GM21576 (cell line): ENCODE measurements at regions not wholly inside any gene's neighbourhood (a gene's known extent, or its start where the extent isn't known, plus 50 kb on each side); places are given as distances from the start of the nearest gene placed in this dataset.

Source experiments
- ATAC-seq: cut with Tn5 transposase; IDR thresholded peaks from one replicate; pipeline ENCODE4 v1.9.1; 2021; ENCODE audit warnings: mild to moderate bottlenecking, moderate library complexity; ENCODE audit not compliant: unreplicated experiment

DNA sequence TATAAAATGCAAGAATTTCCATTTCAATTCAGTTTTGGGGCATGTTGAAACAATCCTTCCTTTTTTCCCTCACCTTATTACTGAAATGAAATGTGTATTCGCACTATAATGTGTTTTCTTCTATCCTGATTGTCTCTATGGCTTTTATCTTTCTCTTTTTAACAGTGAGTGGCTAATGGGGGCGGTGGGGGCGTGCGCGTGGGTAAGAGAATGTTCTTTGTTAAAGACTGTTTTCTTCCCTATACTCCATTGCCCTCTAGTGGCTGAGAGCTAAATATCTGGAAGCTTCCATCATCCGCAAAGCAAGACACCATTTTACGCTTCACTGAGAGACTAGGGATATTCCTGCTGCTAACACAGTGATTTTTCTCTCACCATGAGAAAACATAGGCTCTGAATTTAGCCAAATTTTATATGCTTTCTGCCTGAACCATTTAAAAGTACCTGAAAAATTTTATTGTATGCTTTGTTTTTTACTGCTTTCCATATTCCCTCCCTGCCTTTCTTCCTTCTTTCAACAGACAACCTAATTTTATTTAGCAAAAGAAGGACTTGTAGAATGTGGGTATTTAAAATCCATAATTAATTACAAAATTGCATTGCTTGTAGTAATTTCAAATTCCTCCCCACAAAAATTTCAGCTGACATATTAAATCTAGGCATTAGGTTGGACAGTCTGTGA, 194.0 kb downstream of the GASK1B start:
- no peak for ATAC-seq

DNA sequence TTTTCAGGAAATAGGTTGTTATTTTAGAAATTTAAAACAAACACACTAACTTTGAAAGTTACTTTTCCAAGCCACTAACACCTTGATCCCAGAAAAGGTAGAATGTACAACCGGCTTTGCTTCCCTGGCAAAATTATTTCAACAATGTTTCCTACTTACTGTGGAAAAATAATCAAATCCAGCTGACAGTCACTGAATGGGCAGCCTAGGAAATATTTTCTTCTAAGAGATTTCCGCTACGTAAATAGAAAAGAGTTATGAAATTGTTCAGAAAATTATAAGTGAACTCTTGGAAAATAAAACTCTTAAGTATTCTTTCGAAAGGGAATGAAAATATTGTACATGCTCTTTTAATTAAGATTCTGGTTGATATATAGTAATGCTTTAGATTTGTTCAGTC, 195.7 kb downstream of the GASK1B start:
- ATAC-seq: no peak

DNA sequence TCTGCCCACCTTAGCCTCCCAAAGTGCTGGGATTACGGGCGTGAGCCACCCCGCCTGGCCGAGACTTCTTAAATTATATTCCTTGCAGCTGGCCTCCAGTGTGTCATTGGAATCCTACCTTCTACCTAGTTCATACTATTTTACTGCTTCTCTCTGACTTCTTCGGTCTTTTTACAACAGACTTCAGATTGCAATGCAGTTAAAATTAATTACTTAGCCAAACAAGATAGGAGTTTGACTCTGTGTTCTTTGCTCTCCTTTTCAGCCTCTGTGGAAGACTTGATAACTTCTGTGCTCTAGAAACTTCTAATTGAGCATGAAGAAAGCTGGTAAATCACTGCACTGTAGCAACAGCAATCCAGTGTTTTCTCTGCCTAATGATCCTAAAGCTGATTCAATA, 199.5 kb downstream of the GASK1B start:
- ATAC-seq: no peak

DNA sequence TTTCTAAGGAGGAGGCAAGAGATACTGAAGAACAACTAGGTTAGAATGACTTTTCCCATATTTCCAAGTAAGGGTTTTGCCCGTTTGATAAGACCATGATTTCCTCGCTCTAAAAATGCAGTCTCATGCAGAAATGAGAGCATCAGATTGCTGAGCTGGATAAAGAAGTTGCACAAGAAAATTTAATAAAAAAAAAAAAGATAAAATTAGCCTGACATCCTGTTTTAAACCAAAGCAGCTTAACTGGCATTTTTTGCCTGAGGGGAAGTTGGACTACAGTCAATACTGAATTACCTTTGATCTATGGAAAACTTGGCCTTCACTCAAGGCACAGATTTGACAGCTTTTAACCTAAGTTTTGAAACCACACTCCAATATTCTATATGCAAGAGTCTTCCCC, 208.4 kb downstream of the GASK1B start:
- no peak for ATAC-seq

DNA sequence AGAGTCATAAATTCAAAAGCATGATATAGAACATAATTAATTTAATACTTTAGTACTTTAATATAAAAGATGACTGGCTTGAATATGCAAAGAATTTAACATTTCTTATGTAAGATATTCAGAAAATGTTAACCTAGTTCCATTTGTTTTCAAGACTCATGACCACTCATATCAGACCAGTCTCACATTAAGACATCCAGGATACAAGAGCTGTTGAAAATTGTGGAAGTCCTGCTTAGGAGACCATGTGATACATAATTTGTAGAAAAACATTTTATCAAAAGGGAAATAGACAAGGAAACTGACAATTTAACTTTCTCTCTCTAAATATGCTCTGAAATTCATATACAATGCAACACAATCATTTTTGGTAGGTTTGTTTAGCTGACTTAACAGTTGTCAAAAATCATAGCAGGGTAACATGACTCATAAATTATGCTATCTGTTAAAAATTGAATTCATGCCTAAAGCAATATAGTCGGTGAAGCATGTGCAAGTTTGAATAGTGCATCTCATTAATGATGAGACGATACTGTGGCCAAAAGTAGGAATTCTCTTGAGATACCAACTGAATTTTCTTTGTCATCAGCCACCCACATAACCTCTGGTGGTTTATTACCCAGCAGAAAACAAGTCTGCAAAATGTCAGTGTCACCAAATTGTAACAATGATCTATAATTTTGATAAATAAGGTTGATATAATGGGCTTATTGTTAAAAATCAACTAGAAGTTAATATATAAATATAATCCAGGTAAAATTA, 211.4 kb downstream of the GASK1B start:
- ATAC-seq: no peak

DNA sequence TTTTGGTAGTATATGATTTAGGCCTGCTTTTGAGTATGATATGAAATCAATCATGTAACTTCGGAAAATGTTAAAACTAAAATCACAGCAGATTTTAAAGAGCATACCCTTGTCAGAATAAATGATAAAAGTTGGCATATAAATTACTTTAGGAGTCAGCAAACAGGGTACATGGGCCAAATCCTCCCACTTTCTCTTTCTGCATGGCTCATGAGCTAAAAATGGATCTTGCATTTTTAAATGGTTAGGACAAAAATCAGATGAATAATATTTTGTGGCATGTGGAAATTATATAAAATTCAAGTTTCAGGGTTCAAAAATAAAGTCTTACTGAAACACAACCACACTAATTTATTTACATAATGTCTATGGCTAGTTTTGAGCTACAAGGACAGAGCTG, 214.9 kb downstream of the GASK1B start:
- ATAC-seq: no peak

DNA sequence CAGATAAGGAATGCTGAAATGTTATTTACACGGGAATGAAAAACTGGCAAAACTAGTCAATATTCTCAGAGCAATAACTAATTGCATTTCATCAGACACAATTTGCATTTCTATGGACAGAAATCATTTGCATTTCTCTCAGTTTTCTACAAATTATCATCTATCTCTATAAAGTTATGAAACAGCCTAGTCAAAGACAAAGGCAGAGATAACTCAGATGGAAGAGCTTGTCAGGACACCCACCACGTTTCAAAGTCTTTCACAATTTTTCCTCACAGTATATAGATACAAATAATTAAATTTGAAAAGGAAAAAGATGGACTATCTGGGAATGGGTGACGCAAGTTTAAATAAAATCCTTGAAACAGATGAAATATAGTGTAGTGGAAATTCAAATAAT, 230.8 kb downstream of the GASK1B start:
- ATAC-seq: no peak

DNA sequence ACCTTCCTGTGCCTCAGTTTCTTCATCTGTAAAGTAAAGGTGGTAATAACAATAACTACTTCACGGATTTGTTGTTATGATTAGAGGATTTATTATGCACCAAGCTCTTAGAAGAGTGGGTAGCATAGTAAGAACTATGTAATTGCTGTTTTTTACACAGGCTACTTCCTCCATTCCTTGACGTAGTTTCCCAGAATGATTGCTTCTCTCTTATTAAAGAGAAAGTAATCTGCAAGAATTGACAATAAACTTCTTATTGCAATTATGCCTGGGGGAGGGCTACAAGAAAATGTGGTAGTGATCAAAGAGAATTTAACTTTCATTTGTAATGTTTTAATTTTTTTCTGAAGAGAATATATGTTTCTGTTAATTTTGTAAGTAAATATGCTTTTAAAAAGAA, 238.7 kb downstream of the GASK1B start:
- ATAC-seq: no peak

DNA sequence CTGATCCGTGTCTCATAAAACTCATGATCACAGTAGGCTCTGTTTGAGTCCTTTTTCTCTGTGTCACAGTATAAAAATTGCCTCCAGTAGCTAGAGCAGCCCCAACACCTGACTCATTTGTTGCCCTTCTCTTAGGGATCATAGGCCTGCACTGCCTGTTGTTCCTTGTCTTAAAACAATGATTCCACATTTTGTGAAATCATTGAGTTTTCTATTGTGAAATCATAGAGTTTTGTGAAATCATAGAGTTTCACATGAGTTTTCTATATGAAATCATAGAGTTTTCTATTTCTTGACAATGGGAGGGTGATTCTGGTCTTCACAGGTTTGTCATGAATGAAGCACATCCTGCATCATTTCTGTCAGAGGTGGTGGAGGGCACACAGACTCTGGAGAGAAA, 239.9 kb downstream of the GASK1B start:
- ATAC-seq: no peak

DNA sequence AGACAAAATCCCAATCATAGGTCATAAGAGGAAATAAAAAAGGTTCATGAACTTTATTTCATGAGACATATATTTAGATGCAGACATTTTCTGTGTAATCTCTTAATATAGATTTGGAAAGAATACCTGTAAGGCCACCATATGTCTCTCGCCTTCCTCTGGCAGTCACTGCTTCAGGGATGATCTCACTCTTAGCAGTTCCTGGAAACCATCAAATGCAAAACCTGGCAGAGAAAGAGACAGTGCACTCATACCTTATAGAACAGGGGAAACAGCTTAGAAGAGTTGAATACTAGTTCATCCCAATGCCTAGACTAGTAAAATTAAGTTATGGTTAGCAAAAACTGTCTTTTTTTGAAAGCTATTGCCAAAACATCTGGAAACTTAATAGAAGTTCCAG, 243.3 kb downstream of the GASK1B start:
- no peak for ATAC-seq

DNA sequence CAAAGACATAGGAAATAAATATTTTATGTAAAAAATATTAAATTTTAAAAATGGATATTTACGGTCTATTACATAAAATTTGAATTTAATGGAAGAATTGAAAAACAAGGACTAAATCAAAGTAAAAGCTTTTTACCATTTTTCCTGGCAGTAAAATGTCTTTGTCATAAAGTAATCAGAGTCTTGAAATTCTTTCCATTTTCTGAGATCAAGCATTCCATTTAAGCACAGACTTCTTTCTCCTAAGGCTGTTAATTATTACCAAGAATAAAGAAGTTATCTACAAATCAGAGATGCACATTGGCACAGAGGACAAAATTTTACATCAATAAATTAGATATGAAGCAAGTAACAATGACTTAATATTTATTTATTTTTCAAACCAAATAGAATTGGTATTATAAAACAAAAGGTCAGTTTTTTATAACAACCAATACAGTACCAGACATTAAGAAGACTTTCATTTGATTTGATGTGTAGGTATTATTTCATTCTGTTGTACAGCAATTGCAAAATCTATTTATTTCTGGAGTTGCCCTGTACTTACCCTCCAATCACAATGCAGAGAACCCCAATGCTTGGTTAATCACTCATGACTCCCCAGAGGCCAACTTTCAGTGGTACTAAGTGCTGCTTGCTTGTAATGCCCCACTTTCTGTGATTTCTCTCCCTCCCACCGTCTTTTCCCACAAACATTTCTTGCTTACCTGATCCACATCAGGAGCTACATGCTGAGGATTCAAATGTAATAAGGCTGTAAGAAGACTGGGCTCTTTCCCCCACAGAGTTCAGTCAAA, 254.6 kb downstream of the GASK1B start:
- ATAC-seq: no peak

DNA sequence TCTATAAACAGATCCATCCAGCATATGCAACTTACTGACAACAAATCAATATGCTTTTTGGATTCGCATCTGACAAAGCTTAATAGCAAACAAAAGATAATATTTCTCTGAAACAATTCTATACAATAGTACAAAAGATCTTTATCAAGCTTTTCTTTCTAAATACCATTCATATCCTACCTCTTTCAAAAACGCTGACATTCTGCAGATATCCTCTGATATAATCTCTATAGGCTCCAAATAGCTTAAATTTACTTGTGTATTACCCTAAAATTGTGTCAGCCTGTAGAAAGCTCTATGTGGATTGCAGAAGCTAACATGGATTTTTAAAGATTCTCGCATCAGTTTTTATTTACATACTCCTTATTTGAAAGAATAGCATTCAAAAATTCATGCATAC, 260.6 kb downstream of the GASK1B start:
- no peak for ATAC-seq

DNA sequence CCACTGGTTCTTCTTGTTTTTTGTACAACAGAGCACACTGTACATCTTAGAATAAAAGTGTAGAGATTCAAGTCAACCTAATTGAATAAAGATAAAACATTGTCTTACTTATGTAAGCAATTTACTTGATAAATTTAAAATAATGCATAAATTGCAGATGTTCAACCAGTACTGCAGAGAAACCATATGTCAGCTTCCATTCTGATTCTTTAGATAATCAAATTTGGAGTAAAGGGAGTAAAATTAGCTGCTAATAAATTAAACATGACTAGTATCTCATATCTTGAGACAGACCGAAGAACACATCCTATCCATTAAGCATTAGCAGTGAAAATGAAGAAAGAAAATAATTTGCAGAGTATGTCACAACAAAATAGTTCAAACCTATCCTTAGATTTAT, 261.2 kb downstream of the GASK1B start:
- ATAC-seq: no peak

DNA sequence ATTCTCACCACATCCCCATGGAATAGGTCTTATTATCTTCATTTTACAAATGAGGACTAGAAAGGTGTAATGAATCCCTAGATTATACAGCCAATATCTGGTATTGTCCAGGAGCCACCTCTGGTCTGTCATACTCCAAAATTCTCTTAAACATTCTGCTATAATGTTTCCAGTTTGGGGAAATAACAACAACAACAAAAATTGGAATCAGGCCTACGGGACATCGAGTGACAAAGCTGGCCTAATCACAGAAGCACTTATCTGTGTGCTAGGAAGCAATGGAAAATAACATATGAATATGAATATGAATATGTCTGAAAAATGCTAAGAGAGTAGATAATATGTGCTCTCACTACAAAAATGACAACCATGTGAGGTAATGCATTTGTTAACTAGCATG, 264.1 kb downstream of the GASK1B start:
- no peak for ATAC-seq

DNA sequence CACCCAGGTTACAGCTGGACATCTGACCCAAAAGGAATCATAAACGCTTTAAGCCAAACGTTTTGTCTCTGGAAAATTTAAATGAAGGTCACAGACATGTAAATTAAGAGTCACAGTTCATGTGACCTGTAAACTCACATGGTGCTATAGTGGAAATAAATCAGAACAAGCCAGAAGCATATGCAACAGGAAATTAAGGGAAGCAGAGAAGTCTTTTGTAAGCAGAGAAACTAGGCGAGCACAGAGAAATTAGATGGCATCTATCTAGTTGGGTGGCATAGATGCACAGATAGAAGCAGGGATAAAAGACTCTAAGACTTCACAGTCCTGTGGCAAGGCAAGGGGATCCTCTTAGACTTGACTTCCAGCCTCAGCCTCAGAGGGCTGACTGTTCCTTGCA, 264.8 kb downstream of the GASK1B start:
- no peak for ATAC-seq

DNA sequence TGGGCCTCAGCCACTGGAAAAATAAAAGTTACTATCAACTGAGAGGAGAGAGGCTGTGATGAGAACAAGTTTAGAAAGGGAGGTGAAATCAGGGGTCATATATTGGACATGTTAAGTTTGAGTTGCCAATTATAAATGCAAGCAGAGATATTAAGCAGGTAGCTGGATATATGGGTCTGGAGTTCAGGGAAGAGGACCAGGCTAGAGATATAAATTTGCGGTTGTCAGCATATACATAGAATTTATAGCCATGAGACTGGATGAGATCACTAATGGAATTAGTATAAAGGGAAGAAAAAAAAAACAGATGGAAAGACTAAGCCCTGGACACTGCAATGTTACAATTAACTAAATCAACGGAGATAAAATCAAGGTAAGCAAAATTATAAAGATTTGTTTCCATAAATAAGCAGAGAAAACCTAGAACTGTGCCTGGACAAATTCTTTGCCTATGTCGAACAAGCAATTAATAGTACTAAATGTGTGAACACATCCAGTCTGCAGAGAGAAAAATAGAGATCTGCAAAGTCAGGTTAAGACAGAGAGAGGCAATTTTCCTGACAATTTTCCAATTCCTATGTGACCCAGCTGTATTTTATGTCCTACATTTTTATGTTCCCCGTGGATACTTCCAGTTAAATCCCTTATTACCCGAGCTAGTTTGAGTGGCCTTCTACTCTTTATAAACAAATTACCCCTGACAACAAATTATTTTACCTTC, 265.4 kb downstream of the GASK1B start:
- no peak for ATAC-seq

DNA sequence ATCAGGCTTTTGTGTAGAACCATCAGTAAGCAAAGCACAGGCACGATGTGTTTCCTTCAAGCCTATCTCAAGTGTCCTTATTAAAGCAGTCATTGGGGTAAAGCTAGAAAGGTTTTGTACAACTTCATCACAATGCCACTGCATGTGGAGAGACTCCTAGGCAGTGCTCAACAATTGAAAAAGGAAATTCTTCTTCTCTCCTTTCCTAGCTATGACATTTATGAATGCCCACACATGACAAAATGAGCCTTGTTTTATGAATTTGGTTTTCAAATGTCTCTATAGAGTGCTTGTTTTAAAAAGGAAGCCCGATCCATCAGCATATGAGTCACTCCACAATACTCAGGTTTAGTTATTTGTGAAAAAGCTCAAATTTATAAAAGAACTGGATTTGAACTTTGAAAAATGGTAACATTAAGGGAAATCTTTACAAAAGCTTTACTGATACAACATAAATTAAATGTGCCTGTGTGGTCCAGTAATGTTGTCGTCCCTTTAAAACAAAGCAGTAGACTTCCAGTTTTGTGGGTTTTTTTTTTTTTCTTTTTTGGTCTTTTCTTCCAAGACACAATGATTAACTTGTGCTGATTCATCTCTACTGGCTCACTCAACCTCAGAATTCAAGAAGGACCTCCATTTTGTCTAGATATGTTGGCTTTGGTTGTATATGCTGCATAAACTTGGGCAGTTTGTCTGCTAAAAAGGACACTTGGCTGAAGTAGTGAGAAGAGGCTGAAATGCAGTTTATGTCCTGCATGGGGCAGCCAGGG, 273.8 kb downstream of the GASK1B start:
- no peak for ATAC-seq

DNA sequence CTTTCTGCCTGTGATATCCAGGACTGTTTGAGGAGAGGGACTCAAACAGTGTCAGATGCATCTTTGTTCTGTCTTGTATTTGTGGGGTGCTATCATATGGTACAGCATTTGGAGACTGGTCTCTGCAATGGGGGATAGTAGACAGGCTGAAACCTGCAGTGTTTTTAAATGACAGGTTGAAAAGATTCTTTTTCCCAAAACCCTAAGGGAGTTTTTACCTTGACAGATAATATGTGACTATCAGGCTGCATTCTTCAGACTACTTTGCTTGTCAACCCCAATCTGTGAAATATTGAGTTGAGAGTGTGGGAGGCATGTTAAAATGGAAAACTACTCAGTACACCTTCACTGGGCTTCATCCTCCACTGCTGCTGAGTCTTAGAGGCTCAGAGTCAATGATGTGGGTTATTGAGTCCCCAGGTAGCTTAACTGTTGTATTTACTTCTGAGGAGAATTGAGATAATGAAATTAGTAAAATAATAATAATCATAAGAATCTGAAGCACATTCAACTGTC, 274.9 kb downstream of the GASK1B start:
- ATAC-seq: no peak

DNA sequence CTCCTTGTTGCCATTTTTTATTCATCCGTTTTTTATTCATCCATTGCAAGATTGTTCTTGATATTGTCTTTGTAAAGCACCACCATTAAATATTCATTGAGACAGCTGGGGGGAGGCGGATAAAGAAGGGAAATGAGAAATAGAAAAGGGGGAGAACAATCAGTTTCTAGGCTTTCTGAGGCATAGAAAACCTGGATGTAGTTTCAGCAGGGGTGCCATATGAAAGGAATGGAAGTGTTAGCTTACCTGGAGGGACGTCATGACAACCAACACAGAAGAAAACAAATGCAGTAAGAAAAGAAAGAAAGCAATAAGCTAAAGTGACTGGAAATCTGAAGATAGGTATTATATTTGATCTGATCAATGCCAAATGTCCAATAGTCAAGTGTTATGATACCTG, 276.1 kb downstream of the GASK1B start:
- ATAC-seq: no peak

DNA sequence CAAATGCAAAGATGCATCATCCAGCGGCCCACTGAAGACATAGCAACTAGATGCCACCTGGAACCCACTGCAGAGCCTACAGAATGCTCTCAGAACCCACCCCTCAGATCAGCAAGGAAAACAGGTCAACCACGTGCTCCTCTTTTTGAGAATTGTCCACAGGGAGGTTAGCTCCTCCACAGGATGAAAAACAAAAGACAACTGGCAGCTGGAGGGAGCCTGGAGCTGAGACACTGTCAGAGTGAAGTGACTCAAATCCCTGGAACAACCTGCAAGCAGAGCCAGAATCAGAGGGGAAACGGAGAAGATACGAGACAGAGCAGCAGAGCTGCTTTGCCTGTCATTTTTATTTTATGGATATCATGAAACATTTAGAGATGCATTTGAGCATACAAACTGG, 277.6 kb downstream of the GASK1B start:
- ATAC-seq: no peak
